CD4-positive, alpha-beta memory T cell (primary cell): ENCODE measurements at regions not wholly inside any gene's neighbourhood (a gene's known extent, or its start where the extent isn't known, plus 50 kb on each side); places are given as distances from the start of the nearest gene placed in this dataset.
A peak's percentile ranks its signal among the peaks of the same experiment; 100 is the strongest.

Source experiments
- CTCF ChIA-PET: fragments of 350-600 bp; sonication (Branson Sonifier 250); formaldehyde crosslinking; loops from one replicate; lab custom pipeline; 2021; ENCODE audit warnings: inconsistent platforms; ENCODE audit not compliant: partially characterized antibody; lab: Charles Lee
- POLR2A ChIA-PET: fragments of 350-600 bp; sonication (Branson Sonifier 250); formaldehyde crosslinking; loops from one replicate; lab custom pipeline; 2021; ENCODE audit not compliant: partially characterized antibody; lab: Charles Lee
- DNase-seq, 5 donors: peaks; one replicate each; pipeline versions ENCODE4 v3.0.0 to v3.0.0-alpha.2; 2020 to 2022; ENCODE audit warnings: mixed read lengths in 1 of 5
- H3K27ac ChIP-seq: one replicate; pipeline ENCODE4 v1.7.0; 2013; ENCODE audit warnings: low read depth, low read length
- H3K27me3 ChIP-seq: 2 replicates; pipeline ENCODE4 v1.7.0; 2013; ENCODE audit warnings: mild to moderate bottlenecking, low read length, moderate library complexity; ENCODE audit not compliant: insufficient read depth
- H3K36me3 ChIP-seq: 2 replicates; pipeline ENCODE4 v1.7.0; 2013; ENCODE audit warnings: mild to moderate bottlenecking, low read length, moderate library complexity; ENCODE audit not compliant: insufficient read depth
- H3K4me1 ChIP-seq: 2 replicates; pipeline ENCODE4 v1.7.0; 2013; ENCODE audit warnings: mild to moderate bottlenecking, low read length, moderate library complexity; ENCODE audit not compliant: insufficient read depth
- H3K4me3 ChIP-seq, 2 donors: one replicate each; pipeline ENCODE4 v1.7.0; 2013; ENCODE audit warnings: low read length in 2 of 2, mild to moderate bottlenecking in 1 of 2
- H3K9me3 ChIP-seq, 2 donors: one replicate each; pipeline ENCODE4 v1.7.0; 2013; ENCODE audit warnings: low read length in 2 of 2, control low read depth in 1 of 2; ENCODE audit not compliant: control insufficient read depth in 1 of 2
- H3K27ac Mint-ChIP-seq, 7 donors: one replicate each; pipeline ENCODE4 v1.8.0; 2020 to 2021; ENCODE audit warnings: mixed read lengths in 7 of 7, mild to moderate bottlenecking in 6 of 7, inconsistent platforms in 3 of 7, moderate library complexity in 3 of 7
- H3K27me3 Mint-ChIP-seq, 2 donors: one replicate each; pipeline ENCODE4 v1.8.0; 2020 to 2021; ENCODE audit warnings: mixed read lengths in 2 of 2
- H3K36me3 Mint-ChIP-seq, 2 donors: one replicate each; pipeline ENCODE4 v1.8.0; 2020 to 2021; ENCODE audit warnings: mixed read lengths in 2 of 2, inconsistent platforms in 1 of 2, mild to moderate bottlenecking in 1 of 2
- H3K4me1 Mint-ChIP-seq, 4 donors: one replicate each; pipeline ENCODE4 v1.8.0; 2020 to 2021; ENCODE audit warnings: mixed read lengths in 4 of 4, mild to moderate bottlenecking in 1 of 4
- H3K4me3 Mint-ChIP-seq, 8 donors: one replicate each; pipeline ENCODE4 v1.8.0; 2020 to 2021; ENCODE audit warnings: mixed read lengths in 8 of 8, mild to moderate bottlenecking in 7 of 8, moderate library complexity in 6 of 8, inconsistent platforms in 3 of 8
- H3K9me3 Mint-ChIP-seq, 8 donors: one replicate each; pipeline ENCODE4 v1.8.0; 2020 to 2021; ENCODE audit warnings: mixed read lengths in 8 of 8, mild to moderate bottlenecking in 5 of 8, inconsistent platforms in 3 of 8, moderate library complexity in 1 of 8
- intact Hi-C: fragments of 100-400 bp; cut with micrococcal nuclease; formaldehyde crosslinking; loops from one replicate; pipeline ENCODE4 v1.15.1; 2023

DNA sequence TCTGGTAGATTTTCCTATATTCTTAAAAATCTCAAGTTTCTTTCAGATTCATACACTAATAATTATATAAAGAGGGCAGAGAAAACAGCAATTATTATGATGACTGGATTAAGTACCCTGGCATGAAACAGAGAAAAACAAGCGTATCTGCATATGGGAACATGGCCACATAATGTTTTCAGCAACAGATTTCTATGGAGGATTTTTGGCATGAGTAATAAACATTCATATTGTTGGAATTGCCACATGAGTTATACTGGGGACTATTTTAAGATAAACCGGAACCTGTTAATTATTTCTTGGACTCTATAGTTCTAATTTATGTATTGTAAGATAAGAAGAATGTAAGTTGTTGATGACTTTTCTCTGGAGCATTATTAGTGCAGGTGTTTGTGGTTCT is 112.7 kb downstream of the OXSM start:
- H3K27ac Mint-ChIP-seq = no peak overlapping the region
- H3K9me3 Mint-ChIP-seq = no peaks in the 10 kb centered on the region

DNA sequence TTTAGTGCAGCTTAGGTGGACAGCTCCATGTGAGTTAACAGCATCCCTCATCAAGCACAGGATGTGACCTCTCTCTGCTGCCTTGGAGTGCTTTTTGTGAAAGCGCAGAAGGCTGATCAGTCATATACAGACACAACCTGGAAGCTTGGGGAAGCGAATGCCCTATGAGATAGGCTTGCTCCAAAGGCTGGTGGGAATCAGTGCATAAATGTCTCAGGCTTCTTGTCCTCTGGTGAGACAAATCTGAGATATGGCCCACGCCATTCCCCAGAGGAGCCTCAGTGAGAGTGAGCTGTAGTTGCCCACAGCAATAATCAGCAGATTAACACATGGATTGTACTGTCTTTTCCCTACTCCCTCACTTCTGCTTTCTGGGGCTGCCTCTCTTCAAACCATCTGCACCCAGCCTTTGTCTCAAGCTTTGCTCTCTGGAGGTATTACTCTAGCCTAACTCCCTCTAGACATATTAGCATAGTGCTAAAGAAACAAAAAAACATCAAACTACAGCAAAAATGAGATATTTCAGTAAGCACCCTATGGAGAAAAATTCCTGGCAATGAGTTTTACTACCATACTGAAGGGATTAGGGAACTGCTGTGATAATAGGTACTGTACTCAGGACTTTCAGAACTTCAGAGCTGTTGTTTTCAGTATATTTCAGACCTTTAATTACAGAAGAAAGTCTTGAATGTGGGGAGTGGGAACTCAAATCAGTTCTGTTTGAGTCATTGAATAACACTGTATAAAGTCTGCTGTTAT is 113.7 kb downstream of the OXSM start:
- Mint-ChIP-seq H3K9me3 (no peaks in the 10 kb centered on the region), H3K27me3 (peaks cover 0 to 1% of the 10 kb centered on the region in 2 donors), H3K4me3 (no peak overlapping the region), H3K36me3 (no peaks in the 10 kb centered on the region), H3K4me1 (peaks cover 23 to 42% (median 31%) of the 10 kb centered on the region in 4 donors), H3K27ac (no peak overlapping the region)
- no peak for DNase-seq
- no peak overlapping the region for H3K4me3 ChIP-seq
- POLR2A ChIA-PET = no interaction called here
- H3K27me3 ChIP-seq = no peaks in the 10 kb centered on the region
- intact Hi-C loops = no loop called here
- CTCF ChIA-PET = interaction anchor here (0.7 to 1.5 kb wide), 3 partner anchors 10 to 809 kb away, joined by 3 to 4 read pairs (median 3); no protein-coding TSS in a partner anchor
- peaks cover 26% of the 10 kb centered on the region for H3K4me1 ChIP-seq
- no peak overlapping the region for H3K27ac ChIP-seq
- H3K9me3 ChIP-seq = no peaks in the 10 kb centered on the region
- no peaks in the 10 kb centered on the region for H3K36me3 ChIP-seq

More for the DNA sequence above, 112.7 kb downstream of the OXSM start:
- H3K9me3 ChIP-seq = no peaks in the 10 kb centered on the region
- ChIA-PET CTCF (interaction anchor here (0.7 to 1.5 kb wide), 2 partner anchors 255 to 810 kb away, joined by 3 to 4 read pairs; no protein-coding TSS in a partner anchor), POLR2A (no interaction called here)
- Mint-ChIP-seq H3K27me3 (peaks cover 0 to 1% of the 10 kb centered on the region in 2 donors), H3K36me3 (no peaks in the 10 kb centered on the region), H3K4me3 (no peak overlapping the region), H3K4me1 (peaks cover 23 to 42% (median 31%) of the 10 kb centered on the region in 4 donors)
- intact Hi-C loops = no loop called here
- no peaks in the 10 kb centered on the region for H3K36me3 ChIP-seq
- no peak for DNase-seq
- no peak overlapping the region for H3K4me3 ChIP-seq
- no peak overlapping the region for H3K27ac ChIP-seq
- no peaks in the 10 kb centered on the region for H3K27me3 ChIP-seq
- peaks cover 26% of the 10 kb centered on the region for H3K4me1 ChIP-seq

DNA sequence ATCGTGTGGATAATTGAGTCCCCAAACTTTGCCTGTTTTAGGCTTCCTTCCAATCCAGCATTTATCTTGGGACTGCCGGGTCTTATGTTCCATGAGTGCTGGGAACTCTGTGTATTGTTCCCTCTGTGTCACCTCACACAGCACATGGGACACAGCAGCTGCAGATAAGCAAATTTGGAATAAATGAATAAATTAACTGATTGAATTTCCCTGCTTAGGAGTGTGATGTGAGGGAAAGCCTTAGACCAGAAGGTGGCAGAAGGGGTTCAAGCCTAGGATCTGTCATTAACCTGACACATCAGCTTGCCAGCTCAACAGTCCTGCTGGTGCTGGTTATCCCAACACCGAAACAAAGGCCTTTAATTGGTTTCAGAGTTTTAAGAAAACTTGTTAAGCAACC is 114.3 kb downstream of the OXSM start:
- Mint-ChIP-seq H3K4me3 (no peak overlapping the region), H3K27ac (no peak overlapping the region), H3K36me3 (no peaks in the 10 kb centered on the region), H3K27me3 (peaks cover 0 to 1% of the 10 kb centered on the region in 2 donors), H3K4me1 (peaks cover 23 to 46% (median 31%) of the 10 kb centered on the region in 4 donors), H3K9me3 (no peaks in the 10 kb centered on the region)
- no peaks in the 10 kb centered on the region for H3K27me3 ChIP-seq
- POLR2A ChIA-PET = no interaction called here
- intact Hi-C loops = no loop called here
- H3K4me1 ChIP-seq = peaks cover 26% of the 10 kb centered on the region
- no peak for DNase-seq
- no peaks in the 10 kb centered on the region for H3K36me3 ChIP-seq
- no peaks in the 10 kb centered on the region for H3K9me3 ChIP-seq
- no peak overlapping the region for H3K4me3 ChIP-seq
- H3K27ac ChIP-seq = no peak overlapping the region
- CTCF ChIA-PET = interaction anchor here (0.8 to 1.5 kb wide), 2 partner anchors 10 to 809 kb away, joined by 3 to 4 read pairs; no protein-coding TSS in a partner anchor

DNA sequence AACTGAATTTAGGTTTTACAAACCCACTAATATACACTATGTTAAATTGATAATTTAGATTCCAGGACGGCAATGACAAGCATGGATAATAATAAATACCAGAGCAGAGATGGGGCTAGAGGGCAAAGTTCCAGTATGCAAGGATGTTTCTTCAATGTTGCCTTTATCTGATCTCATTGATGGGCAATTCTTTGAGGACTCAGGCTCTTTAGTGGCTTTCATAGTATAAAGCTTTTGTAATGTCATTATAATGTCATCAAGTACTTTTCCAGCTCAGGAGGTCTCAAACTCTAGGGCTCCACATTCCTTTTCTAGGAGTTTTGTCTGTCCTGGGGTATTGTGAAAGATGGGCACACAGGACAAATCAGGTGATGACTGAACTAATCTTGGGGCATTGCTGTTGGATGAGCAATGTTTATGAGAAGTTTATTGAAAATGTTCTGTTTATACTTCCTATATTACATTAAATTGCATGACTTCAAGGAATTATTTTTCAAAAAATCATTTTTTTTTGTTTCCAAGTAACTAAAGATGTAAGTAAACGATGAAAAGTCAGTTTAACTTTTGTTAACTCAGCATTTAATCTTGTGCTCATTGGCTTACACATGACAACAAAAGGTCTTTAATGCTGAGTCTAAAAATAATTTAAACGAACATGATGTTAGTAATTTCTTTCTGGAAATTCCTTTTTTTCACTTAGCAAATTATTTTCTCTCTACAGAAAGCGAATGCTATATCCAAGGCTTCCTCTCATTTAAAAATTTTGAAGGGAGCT is 116.4 kb downstream of the OXSM start:
- H3K27ac ChIP-seq = no peak overlapping the region

DNA sequence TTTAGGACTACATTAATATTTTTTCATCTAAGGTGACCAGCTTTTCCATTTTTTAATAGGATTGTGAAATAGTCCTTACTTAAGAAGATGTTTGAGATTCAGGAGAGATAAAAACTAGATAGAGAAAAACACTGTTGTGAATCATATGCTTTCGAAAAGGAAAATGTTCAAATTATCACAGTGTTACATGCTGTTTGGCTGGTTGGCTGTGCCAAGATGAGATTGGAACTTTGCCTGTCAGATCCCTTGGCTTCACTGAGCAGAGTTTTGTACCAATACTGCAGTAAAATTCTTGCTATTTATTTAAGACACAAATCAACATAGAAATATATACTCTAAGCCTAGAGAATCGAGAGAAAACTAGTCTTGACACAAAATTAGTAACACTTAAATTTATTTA is 117.2 kb downstream of the OXSM start:
- Mint-ChIP-seq H3K27me3 (peaks cover 0 to 3% of the 10 kb centered on the region in 2 donors), H3K4me3 (no peak overlapping the region), H3K36me3 (no peaks in the 10 kb centered on the region), H3K4me1 (peaks cover 17 to 44% (median 24%) of the 10 kb centered on the region in 4 donors), H3K9me3 (peaks cover 0 to 2% (median 0%) of the 10 kb centered on the region in 8 donors), H3K27ac (no peak overlapping the region)
- ChIA-PET CTCF (interaction anchor here (1.0 to 1.5 kb wide), 2 partner anchors 10 to 21 kb away, joined by 3 read pairs; no protein-coding TSS in a partner anchor), POLR2A (no interaction called here)
- DNase-seq = no peak
- no peaks in the 10 kb centered on the region for H3K27me3 ChIP-seq
- H3K9me3 ChIP-seq = no peaks in the 10 kb centered on the region
- intact Hi-C loops = no loop called here
- H3K4me3 ChIP-seq = no peak overlapping the region
- no peaks in the 10 kb centered on the region for H3K36me3 ChIP-seq
- H3K27ac ChIP-seq = no peak overlapping the region
- H3K4me1 ChIP-seq = peaks cover 22% of the 10 kb centered on the region

More for the DNA sequence above, 116.4 kb downstream of the OXSM start:
- H3K27me3 Mint-ChIP-seq = peaks cover 0 to 3% of the 10 kb centered on the region in 2 donors
- Histone ChIP-seq H3K36me3 (no peaks in the 10 kb centered on the region), H3K27me3 (no peaks in the 10 kb centered on the region), H3K4me3 (no peak overlapping the region), H3K4me1 (peaks cover 24% of the 10 kb centered on the region), H3K9me3 (no peaks in the 10 kb centered on the region)
- intact Hi-C loops = no loop called here
- DNase-seq = no peak
- H3K4me3 Mint-ChIP-seq = no peak overlapping the region
- H3K4me1 Mint-ChIP-seq = peaks cover 13 to 44% (median 23%) of the 10 kb centered on the region in 4 donors
- ChIA-PET POLR2A (no interaction called here), CTCF (no interaction called here)
- H3K36me3 Mint-ChIP-seq = no peaks in the 10 kb centered on the region
- H3K27ac Mint-ChIP-seq = no peak overlapping the region
- H3K9me3 Mint-ChIP-seq = peaks cover 0 to 2% (median 0%) of the 10 kb centered on the region in 8 donors

DNA sequence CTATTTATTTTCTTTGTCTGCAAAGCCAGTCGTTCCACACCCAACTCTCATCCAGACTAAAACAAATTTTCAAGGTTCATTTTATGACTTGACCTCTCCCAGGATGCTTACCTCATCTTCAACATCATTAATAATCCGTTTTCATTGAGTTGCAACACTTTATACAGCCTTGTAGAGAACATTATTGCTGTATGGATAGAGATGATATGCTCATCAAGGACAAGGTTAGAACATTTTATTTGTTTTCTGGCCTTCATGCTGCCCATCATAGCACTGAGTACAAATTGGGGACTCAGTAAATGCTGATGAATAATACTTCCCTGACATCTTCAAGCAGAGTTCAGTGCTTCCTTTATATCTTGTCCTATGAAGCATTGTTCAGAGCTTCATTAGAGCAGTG is 120.2 kb downstream of the OXSM start:
- Histone ChIP-seq H3K27ac (no peak overlapping the region), H3K27me3 (no peaks in the 10 kb centered on the region), H3K36me3 (no peaks in the 10 kb centered on the region), H3K4me3 (no peak overlapping the region), H3K9me3 (no peaks in the 10 kb centered on the region), H3K4me1 (peaks cover 14% of the 10 kb centered on the region)
- Mint-ChIP-seq H3K4me3 (no peak overlapping the region), H3K27ac (peak overlapping the region in 1 of 7 donors; percentile 42), H3K36me3 (no peaks in the 10 kb centered on the region), H3K27me3 (peaks cover 0 to 2% of the 10 kb centered on the region in 2 donors), H3K4me1 (peaks cover 11 to 35% (median 21%) of the 10 kb centered on the region in 4 donors), H3K9me3 (peaks cover 0 to 2% (median 0%) of the 10 kb centered on the region in 8 donors)
- POLR2A ChIA-PET = no interaction called here
- intact Hi-C loops = loop anchor here (5.0 kb wide), 2 partner anchors 118 to 248 kb away; partner anchors contain the start of genes OXSM and TOP2B
- DNase-seq = no peak
- CTCF ChIA-PET = interaction anchor here (1.2 to 1.6 kb wide), 3 partner anchors 9 to 262 kb away, joined by 4 to 5 read pairs (median 4); no protein-coding TSS in a partner anchor
